ENCODE measurements at regions not wholly inside any gene's neighbourhood (a gene's known extent, or its start where the extent isn't known, plus 50 kb on each side); places are given as distances from the start of the nearest gene placed in this dataset.

GRCh38 chrX:22325096-22325495 lies 52.4 kb downstream of the CBLL2 start:
- no peaks in the 10 kb centered on the region for H3K36me3 ChIP-seq (ENCODE audit: control insufficient read depth in 1 of 2, insufficient read depth in 2 of 2, low read length in 2 of 2)
- H3K9me3 ChIP-seq (ENCODE audit: control insufficient read depth in 1 of 2, low read length in 2 of 2), result no peaks in the 10 kb centered on the region
- H3K27me3 ChIP-seq (ENCODE audit: low read depth, low read length), result no peaks in the 10 kb centered on the region
- H3K4me3 ChIP-seq (ENCODE audit: low read depth in 1 of 2, low read length in 2 of 2), result no peak overlapping the region
- no peak overlapping the region for H3K27ac ChIP-seq (ENCODE audit: low read length)
- peaks cover 0 to 5% of the 10 kb centered on the region in 2 donors for H3K4me1 ChIP-seq (ENCODE audit: control insufficient read depth in 1 of 2, insufficient read depth in 2 of 2, low read length in 2 of 2)

GRCh38 chrX:22329783-22330182 lies 57.1 kb downstream of the CBLL2 start:
- Histone ChIP-seq H3K4me3 (ENCODE audit: low read depth in 1 of 2, low read length in 2 of 2) (no peak overlapping the region), H3K4me1 (ENCODE audit: control insufficient read depth in 1 of 2, insufficient read depth in 2 of 2, low read length in 2 of 2) (peaks cover 0 to 5% of the 10 kb centered on the region in 2 donors), H3K27ac (ENCODE audit: low read length) (no peak overlapping the region), H3K36me3 (ENCODE audit: control insufficient read depth in 1 of 2, insufficient read depth in 2 of 2, low read length in 2 of 2) (no peaks in the 10 kb centered on the region), H3K27me3 (ENCODE audit: low read depth, low read length) (no peaks in the 10 kb centered on the region), H3K9me3 (ENCODE audit: control insufficient read depth in 1 of 2, low read length in 2 of 2) (no peaks in the 10 kb centered on the region)

- H3K27me3 ChIP-seq (ENCODE audit: low read depth, low read length), result no peaks in the 10 kb centered on the region
- H3K4me3 ChIP-seq (ENCODE audit: low read depth in 1 of 2, low read length in 2 of 2), result no peak overlapping the region
- H3K27ac ChIP-seq (ENCODE audit: low read length), result no peak overlapping the region
- H3K9me3 ChIP-seq (ENCODE audit: control insufficient read depth in 1 of 2, low read length in 2 of 2), result no peaks in the 10 kb centered on the region
- H3K4me1 ChIP-seq (ENCODE audit: control insufficient read depth in 1 of 2, insufficient read depth in 2 of 2, low read length in 2 of 2), result no peaks in the 10 kb centered on the region
- H3K36me3 ChIP-seq (ENCODE audit: control insufficient read depth in 1 of 2, insufficient read depth in 2 of 2, low read length in 2 of 2), result no peaks in the 10 kb centered on the region
Measured at GRCh38 chrX:22338740-22339139, 66.0 kb downstream of the CBLL2 start.

GRCh38 chrX:22339459-22339858 lies 66.7 kb downstream of the CBLL2 start:
- no peaks in the 10 kb centered on the region for H3K36me3 ChIP-seq (ENCODE audit: control insufficient read depth in 1 of 2, insufficient read depth in 2 of 2, low read length in 2 of 2)
- H3K4me1 ChIP-seq (ENCODE audit: control insufficient read depth in 1 of 2, insufficient read depth in 2 of 2, low read length in 2 of 2), result no peaks in the 10 kb centered on the region
- no peak overlapping the region for H3K4me3 ChIP-seq (ENCODE audit: low read depth in 1 of 2, low read length in 2 of 2)
- H3K27ac ChIP-seq (ENCODE audit: low read length), result no peak overlapping the region
- no peaks in the 10 kb centered on the region for H3K9me3 ChIP-seq (ENCODE audit: control insufficient read depth in 1 of 2, low read length in 2 of 2)
- H3K27me3 ChIP-seq (ENCODE audit: low read depth, low read length), result no peaks in the 10 kb centered on the region

DNA sequence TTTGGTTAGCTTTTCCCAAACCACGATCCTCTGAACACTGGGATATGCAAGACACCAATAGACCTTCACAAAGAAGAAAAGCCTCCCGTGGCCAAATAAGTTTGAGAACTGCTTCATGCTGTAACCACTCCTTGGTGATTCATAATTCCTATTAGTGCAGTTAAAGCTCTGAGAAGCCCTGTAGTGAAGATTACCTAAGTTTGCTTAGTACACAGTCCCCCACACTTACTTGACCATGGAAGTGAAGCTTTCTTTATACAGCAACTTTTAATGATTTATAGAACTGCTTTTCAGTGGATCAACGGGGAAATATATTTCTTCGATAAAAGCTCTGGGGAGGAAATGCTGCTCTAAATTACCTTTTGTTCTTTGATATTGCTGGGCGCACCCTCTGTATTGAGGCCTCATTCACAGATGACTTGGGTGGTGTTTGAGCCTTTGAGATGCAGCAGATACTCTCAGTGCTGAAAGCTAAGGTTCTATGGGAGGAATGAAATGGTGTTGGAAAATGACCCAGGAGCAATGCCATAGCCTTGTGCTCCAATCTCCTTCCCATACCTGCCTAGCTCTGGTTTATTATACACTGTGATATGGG lies 67.4 kb downstream of the CBLL2 start:
- no peaks in the 10 kb centered on the region for H3K27me3 ChIP-seq (ENCODE audit: low read depth, low read length)
- no peak overlapping the region for H3K27ac ChIP-seq (ENCODE audit: low read length)
- no peak overlapping the region for H3K4me3 ChIP-seq (ENCODE audit: low read depth in 1 of 2, low read length in 2 of 2)
- no peaks in the 10 kb centered on the region for H3K4me1 ChIP-seq (ENCODE audit: control insufficient read depth in 1 of 2, insufficient read depth in 2 of 2, low read length in 2 of 2)
- H3K36me3 ChIP-seq (ENCODE audit: control insufficient read depth in 1 of 2, insufficient read depth in 2 of 2, low read length in 2 of 2), result no peaks in the 10 kb centered on the region
- H3K9me3 ChIP-seq (ENCODE audit: control insufficient read depth in 1 of 2, low read length in 2 of 2), result no peaks in the 10 kb centered on the region

DNA sequence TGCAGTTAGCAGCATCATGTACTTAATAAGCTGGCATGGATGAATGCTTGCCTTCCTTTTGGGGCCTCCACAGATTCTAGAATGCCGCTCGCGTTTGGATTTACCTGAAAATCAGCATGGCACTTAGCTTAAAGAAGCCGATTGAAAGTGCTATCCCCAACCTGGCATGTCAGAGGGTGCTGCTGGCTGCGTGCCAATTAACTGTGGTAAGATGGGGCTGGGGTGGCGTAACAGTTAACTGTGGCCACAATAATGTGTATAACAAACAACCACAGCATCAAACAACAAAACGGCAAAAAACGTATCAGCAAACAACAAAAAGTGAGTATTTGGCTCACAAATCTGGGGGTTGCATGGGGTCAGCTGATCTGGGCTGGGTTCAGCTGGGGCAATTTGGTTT lies 70.5 kb downstream of the CBLL2 start:
- no peaks in the 10 kb centered on the region for H3K27me3 ChIP-seq (ENCODE audit: low read depth, low read length)
- no peaks in the 10 kb centered on the region for H3K4me1 ChIP-seq (ENCODE audit: control insufficient read depth in 1 of 2, insufficient read depth in 2 of 2, low read length in 2 of 2)
- H3K27ac ChIP-seq (ENCODE audit: low read length), result no peak overlapping the region
- H3K36me3 ChIP-seq (ENCODE audit: control insufficient read depth in 1 of 2, insufficient read depth in 2 of 2, low read length in 2 of 2), result no peaks in the 10 kb centered on the region
- no peak overlapping the region for H3K4me3 ChIP-seq (ENCODE audit: low read depth in 1 of 2, low read length in 2 of 2)
- H3K9me3 ChIP-seq (ENCODE audit: control insufficient read depth in 1 of 2, low read length in 2 of 2), result no peaks in the 10 kb centered on the region

GRCh38 chrX:22345884-22346283 lies 73.2 kb downstream of the CBLL2 start:
- Histone ChIP-seq H3K4me1 (ENCODE audit: control insufficient read depth in 1 of 2, insufficient read depth in 2 of 2, low read length in 2 of 2) (no peaks in the 10 kb centered on the region), H3K36me3 (ENCODE audit: control insufficient read depth in 1 of 2, insufficient read depth in 2 of 2, low read length in 2 of 2) (no peaks in the 10 kb centered on the region), H3K9me3 (ENCODE audit: control insufficient read depth in 1 of 2, low read length in 2 of 2) (no peaks in the 10 kb centered on the region), H3K27ac (ENCODE audit: low read length) (no peak overlapping the region), H3K4me3 (ENCODE audit: low read depth in 1 of 2, low read length in 2 of 2) (no peak overlapping the region), H3K27me3 (ENCODE audit: low read depth, low read length) (no peaks in the 10 kb centered on the region)

- Histone ChIP-seq H3K4me3 (ENCODE audit: low read depth in 1 of 2, low read length in 2 of 2) (no peak overlapping the region), H3K27me3 (ENCODE audit: low read depth, low read length) (no peaks in the 10 kb centered on the region), H3K36me3 (ENCODE audit: control insufficient read depth in 1 of 2, insufficient read depth in 2 of 2, low read length in 2 of 2) (no peaks in the 10 kb centered on the region), H3K27ac (ENCODE audit: low read length) (no peak overlapping the region), H3K9me3 (ENCODE audit: control insufficient read depth in 1 of 2, low read length in 2 of 2) (no peaks in the 10 kb centered on the region), H3K4me1 (ENCODE audit: control insufficient read depth in 1 of 2, insufficient read depth in 2 of 2, low read length in 2 of 2) (no peaks in the 10 kb centered on the region)
Measured at GRCh38 chrX:22347491-22347890, 74.8 kb downstream of the CBLL2 start.

GRCh38 chrX:22349116-22349515 lies 76.4 kb downstream of the CBLL2 start:
- H3K27ac ChIP-seq (ENCODE audit: low read length), result no peak overlapping the region
- no peaks in the 10 kb centered on the region for H3K4me1 ChIP-seq (ENCODE audit: control insufficient read depth in 1 of 2, insufficient read depth in 2 of 2, low read length in 2 of 2)
- H3K36me3 ChIP-seq (ENCODE audit: control insufficient read depth in 1 of 2, insufficient read depth in 2 of 2, low read length in 2 of 2), result no peaks in the 10 kb centered on the region
- H3K27me3 ChIP-seq (ENCODE audit: low read depth, low read length), result no peaks in the 10 kb centered on the region
- H3K4me3 ChIP-seq (ENCODE audit: low read depth in 1 of 2, low read length in 2 of 2), result no peak overlapping the region
- no peaks in the 10 kb centered on the region for H3K9me3 ChIP-seq (ENCODE audit: control insufficient read depth in 1 of 2, low read length in 2 of 2)

DNA sequence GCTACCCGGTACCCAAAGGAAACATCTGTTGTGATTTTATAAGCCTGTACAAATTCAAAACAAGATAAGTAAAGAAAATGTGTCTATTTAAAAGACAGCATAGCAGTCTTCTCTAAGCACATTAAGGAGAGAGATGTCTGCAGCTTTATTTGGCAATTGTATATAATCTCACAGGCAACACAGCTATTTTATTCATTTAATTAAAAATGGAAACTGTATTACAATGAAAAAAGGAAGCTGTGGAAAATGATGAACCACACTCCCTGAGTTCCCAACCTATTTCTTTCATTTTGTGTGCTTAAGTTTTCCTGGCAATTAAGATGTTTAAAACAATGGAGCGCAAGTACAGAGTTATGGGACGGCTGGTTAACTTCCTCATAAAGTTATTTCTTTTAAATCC lies 78.4 kb downstream of the CBLL2 start:
- no peaks in the 10 kb centered on the region for H3K4me1 ChIP-seq (ENCODE audit: control insufficient read depth in 1 of 2, insufficient read depth in 2 of 2, low read length in 2 of 2)
- H3K4me3 ChIP-seq (ENCODE audit: low read depth in 1 of 2, low read length in 2 of 2), result no peak overlapping the region
- no peaks in the 10 kb centered on the region for H3K27me3 ChIP-seq (ENCODE audit: low read depth, low read length)
- H3K36me3 ChIP-seq (ENCODE audit: control insufficient read depth in 1 of 2, insufficient read depth in 2 of 2, low read length in 2 of 2), result no peaks in the 10 kb centered on the region
- H3K27ac ChIP-seq (ENCODE audit: low read length), result no peak overlapping the region
- no peaks in the 10 kb centered on the region for H3K9me3 ChIP-seq (ENCODE audit: control insufficient read depth in 1 of 2, low read length in 2 of 2)

GRCh38 chrX:22351966-22352365 lies 79.3 kb downstream of the CBLL2 start:
- H3K4me3 ChIP-seq (ENCODE audit: low read depth in 1 of 2, low read length in 2 of 2), result no peak overlapping the region
- H3K36me3 ChIP-seq (ENCODE audit: control insufficient read depth in 1 of 2, insufficient read depth in 2 of 2, low read length in 2 of 2), result no peaks in the 10 kb centered on the region
- no peaks in the 10 kb centered on the region for H3K27me3 ChIP-seq (ENCODE audit: low read depth, low read length)
- H3K4me1 ChIP-seq (ENCODE audit: control insufficient read depth in 1 of 2, insufficient read depth in 2 of 2, low read length in 2 of 2), result no peaks in the 10 kb centered on the region
- H3K27ac ChIP-seq (ENCODE audit: low read length), result no peak overlapping the region
- H3K9me3 ChIP-seq (ENCODE audit: control insufficient read depth in 1 of 2, low read length in 2 of 2), result no peaks in the 10 kb centered on the region

GRCh38 chrX:22357621-22358020 lies 84.9 kb downstream of the CBLL2 start:
- Histone ChIP-seq H3K9me3 (ENCODE audit: control insufficient read depth in 1 of 2, low read length in 2 of 2) (no peaks in the 10 kb centered on the region), H3K4me3 (ENCODE audit: low read depth in 1 of 2, low read length in 2 of 2) (no peak overlapping the region), H3K27me3 (ENCODE audit: low read depth, low read length) (no peaks in the 10 kb centered on the region), H3K4me1 (ENCODE audit: control insufficient read depth in 1 of 2, insufficient read depth in 2 of 2, low read length in 2 of 2) (no peaks in the 10 kb centered on the region), H3K27ac (ENCODE audit: low read length) (no peak overlapping the region), H3K36me3 (ENCODE audit: control insufficient read depth in 1 of 2, insufficient read depth in 2 of 2, low read length in 2 of 2) (no peaks in the 10 kb centered on the region)

Measured in muscle layer of duodenum (tissue), 2 donors.